ENCODE measurements at regions not wholly inside any gene's neighbourhood (a gene's known extent, or its start where the extent isn't known, plus 50 kb on each side); places are given as distances from the start of the nearest gene placed in this dataset.

GRCh38 chr11:116637766-116638165, 135.0 kb downstream of the BUD13 start:
- TF ChIP-seq CTCF (IDR thresholded peaks at IDR 0.05; ENCODE audit: low read length) (no peak), EZH2 (IDR thresholded peaks at IDR 0.05; ENCODE audit: borderline replicate concordance, low read length) (no peak)

Data from OCI-LY1 (cell line).